ENCODE measurements at regions not wholly inside any gene's neighbourhood (a gene's known extent, or its start where the extent isn't known, plus 50 kb on each side); places are given as distances from the start of the nearest gene placed in this dataset.

- no peak for TF ChIP-seq POLR2A (IDR thresholded peaks at IDR 0.05; ENCODE audit: low read length)
- no peak for TF ChIP-seq GATA1 (IDR thresholded peaks at IDR 0.05; ENCODE audit: low read depth, low read length)
These were observed 1453.4 kb downstream of the STIM2 start for GRCh38 chr4:28313729-28314713.
